ENCODE measurements at regions not wholly inside any gene's neighbourhood (a gene's known extent, or its start where the extent isn't known, plus 50 kb on each side); places are given as distances from the start of the nearest gene placed in this dataset.

DNA sequence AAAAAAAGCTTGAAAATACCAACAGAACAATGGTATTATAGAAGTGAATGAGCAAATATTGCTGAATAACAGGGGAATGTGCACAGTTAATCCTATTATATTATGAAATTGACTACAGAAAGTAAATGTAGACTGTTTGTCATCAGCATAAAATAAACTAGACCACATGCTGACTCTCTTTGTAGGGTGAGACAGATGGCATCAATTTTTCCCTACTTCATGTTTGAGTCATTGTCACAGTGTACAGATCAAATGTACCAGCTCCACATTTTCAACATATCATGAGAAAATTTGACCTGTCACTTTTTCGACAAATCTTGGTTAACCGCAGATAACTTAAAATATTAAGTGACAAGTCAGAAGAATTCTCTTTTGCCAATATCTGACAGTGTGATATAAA is 421.0 kb downstream of the RPL10L start:
- Histone ChIP-seq H3K27ac (no peak overlapping the region), H3K27me3 (no peaks in the 10 kb centered on the region), H3K9me3 (no peaks in the 10 kb centered on the region), H3K4me3 (replicated peaks in 1 of 3) (no peak overlapping the region), H3K4me1 (no peaks in the 10 kb centered on the region), H3K36me3 (no peaks in the 10 kb centered on the region)
- 97 to 99% methylated on average over 2 of the region's 2 CpGs for WGBS, 2 donors
- no peak for DNase-seq
- intact Hi-C loops (cut with DNase I) = no loop called here
- TF ChIP-seq, protein P1, sequence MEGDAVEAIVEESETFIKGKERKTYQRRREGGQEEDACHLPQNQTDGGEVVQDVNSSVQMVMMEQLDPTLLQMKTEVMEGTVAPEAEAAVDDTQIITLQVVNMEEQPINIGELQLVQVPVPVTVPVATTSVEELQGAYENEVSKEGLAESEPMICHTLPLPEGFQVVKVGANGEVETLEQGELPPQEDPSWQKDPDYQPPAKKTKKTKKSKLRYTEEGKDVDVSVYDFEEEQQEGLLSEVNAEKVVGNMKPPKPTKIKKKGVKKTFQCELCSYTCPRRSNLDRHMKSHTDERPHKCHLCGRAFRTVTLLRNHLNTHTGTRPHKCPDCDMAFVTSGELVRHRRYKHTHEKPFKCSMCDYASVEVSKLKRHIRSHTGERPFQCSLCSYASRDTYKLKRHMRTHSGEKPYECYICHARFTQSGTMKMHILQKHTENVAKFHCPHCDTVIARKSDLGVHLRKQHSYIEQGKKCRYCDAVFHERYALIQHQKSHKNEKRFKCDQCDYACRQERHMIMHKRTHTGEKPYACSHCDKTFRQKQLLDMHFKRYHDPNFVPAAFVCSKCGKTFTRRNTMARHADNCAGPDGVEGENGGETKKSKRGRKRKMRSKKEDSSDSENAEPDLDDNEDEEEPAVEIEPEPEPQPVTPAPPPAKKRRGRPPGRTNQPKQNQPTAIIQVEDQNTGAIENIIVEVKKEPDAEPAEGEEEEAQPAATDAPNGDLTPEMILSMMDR (IDR thresholded peaks at IDR 0.05) = no peak
- no peak for TF ChIP-seq POLR2A (IDR thresholded peaks at IDR 0.05)

DNA sequence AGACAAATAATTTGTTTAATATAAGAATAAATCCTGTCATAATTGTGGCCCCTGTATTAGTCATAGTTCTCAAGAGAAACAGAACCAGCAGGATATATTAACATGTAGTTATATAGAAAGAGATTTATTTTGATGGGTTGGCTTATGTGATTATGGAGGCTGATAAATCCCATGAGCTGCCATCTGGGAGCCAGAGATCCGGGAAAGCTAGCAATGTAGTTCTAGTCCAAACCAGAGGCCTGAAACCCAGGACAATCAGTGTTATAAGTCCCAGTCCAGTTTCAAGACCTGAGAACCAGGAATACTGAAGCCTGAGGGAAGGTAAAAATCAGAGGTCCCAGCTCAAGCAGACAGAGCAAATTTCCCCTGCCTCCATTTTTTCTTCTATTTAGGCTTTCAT is 435.8 kb downstream of the RPL10L start:
- intact Hi-C loops (cut with DNase I) = no loop called here
- 92 to 100% methylated on average over 1 of the region's 1 CpG for WGBS, 2 donors
- H3K9me3 ChIP-seq = no peaks in the 10 kb centered on the region
- no peak overlapping the region for H3K4me3 ChIP-seq (replicated peaks in 1 of 3)
- no peak for DNase-seq
- no peaks in the 10 kb centered on the region for H3K36me3 ChIP-seq
- no peaks in the 10 kb centered on the region for H3K4me1 ChIP-seq
- TF ChIP-seq POLR2A (IDR thresholded peaks at IDR 0.05) = no peak
- TF ChIP-seq, protein P1 (IDR thresholded peaks at IDR 0.05) = no peak
- H3K27me3 ChIP-seq = no peaks in the 10 kb centered on the region
- H3K27ac ChIP-seq = no peak overlapping the region

DNA sequence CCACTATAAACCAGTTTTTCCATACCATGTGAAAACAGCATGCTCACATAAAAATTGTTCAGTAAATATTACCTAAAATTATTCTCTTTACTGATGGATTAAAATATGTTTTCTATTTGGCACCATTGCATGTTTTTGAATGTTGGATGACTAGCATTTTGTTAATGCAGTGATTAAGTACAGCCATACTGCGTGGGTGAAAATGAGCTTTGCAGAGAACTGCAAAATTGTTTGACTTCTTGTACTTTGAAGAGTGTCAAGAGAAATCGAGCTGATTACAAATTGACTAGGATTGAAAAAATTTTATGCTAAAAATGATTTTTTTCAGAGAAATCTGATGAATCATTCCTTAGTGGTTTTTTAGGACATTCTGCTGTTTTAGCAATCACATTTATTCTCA is 452.9 kb downstream of the RPL10L start:
- no peak for DNase-seq
- WGBS, 2 donors = 65 to 80% methylated on average over 2 of the region's 2 CpGs
- no peaks in the 10 kb centered on the region for H3K36me3 ChIP-seq
- H3K27ac ChIP-seq = no peak overlapping the region
- H3K4me3 ChIP-seq (replicated peaks in 1 of 3) = no peak overlapping the region
- TF ChIP-seq, protein P1 (IDR thresholded peaks at IDR 0.05) = no peak
- no peak for TF ChIP-seq POLR2A (IDR thresholded peaks at IDR 0.05)
- intact Hi-C loops (cut with DNase I) = no loop called here
- H3K4me1 ChIP-seq = no peaks in the 10 kb centered on the region
- H3K9me3 ChIP-seq = no peaks in the 10 kb centered on the region
- H3K27me3 ChIP-seq = no peaks in the 10 kb centered on the region

DNA sequence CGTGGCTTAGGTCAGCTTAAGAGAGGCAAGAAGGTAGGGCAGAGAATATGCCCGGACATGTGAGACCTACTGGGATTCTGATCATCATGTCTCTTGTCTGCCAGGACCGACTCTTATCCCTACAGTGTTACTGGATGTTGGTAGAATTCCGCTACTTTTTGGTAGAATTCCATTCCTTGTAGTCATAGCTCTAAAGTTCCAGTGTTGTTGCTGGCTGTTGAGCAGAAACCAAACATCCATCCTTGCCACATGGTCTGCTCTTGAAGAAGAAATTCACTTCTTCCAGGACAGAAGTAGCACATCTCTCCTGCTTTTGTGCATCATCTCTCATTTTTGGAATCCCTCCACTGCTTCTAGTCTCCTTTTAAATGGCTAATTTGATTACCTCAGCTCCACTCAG is 453.7 kb downstream of the RPL10L start:
- intact Hi-C loops (cut with DNase I) = no loop called here
- H3K36me3 ChIP-seq = no peaks in the 10 kb centered on the region
- no peaks in the 10 kb centered on the region for H3K4me1 ChIP-seq
- 84% methylated on average over 4 of the region's 4 CpGs for WGBS, 2 donors
- no peaks in the 10 kb centered on the region for H3K27me3 ChIP-seq
- no peak for DNase-seq
- TF ChIP-seq, protein P1 (IDR thresholded peaks at IDR 0.05) = no peak
- no peak for TF ChIP-seq POLR2A (IDR thresholded peaks at IDR 0.05)
- no peak overlapping the region for H3K27ac ChIP-seq
- no peaks in the 10 kb centered on the region for H3K9me3 ChIP-seq
- no peak overlapping the region for H3K4me3 ChIP-seq (replicated peaks in 1 of 3)
